Keratinocyte (primary cell): ENCODE measurements at regions not wholly inside any gene's neighbourhood (a gene's known extent, or its start where the extent isn't known, plus 50 kb on each side); places are given as distances from the start of the nearest gene placed in this dataset.

Experiments used
- EZH2 ChIP-seq: IDR thresholded peaks from one replicate; pipeline ENCODE4 v1.6.1; 2012; ENCODE audit warnings: inconsistent platforms, mild to moderate bottlenecking, low read length, moderate library complexity
- TF ChIP-seq, protein P1 (sequence below), 3 experiments: IDR thresholded peaks in 1 of 3; conservative IDR thresholded peaks in 1 of 3; optimal IDR thresholded peaks in 1 of 3; 2 replicates in 2 of 3; 3 replicates in 1 of 3; pipeline versions ENCODE3 to v1.5.1; 2011; ENCODE audit warnings: low read length in 3 of 3, mild to moderate bottlenecking in 3 of 3, moderate library complexity in 2 of 3, control low read depth in 1 of 3, inconsistent platforms in 1 of 3; ENCODE audit not compliant: insufficient read depth in 2 of 3; ENCODE audit errors: extremely low read depth in 1 of 3

DNA sequence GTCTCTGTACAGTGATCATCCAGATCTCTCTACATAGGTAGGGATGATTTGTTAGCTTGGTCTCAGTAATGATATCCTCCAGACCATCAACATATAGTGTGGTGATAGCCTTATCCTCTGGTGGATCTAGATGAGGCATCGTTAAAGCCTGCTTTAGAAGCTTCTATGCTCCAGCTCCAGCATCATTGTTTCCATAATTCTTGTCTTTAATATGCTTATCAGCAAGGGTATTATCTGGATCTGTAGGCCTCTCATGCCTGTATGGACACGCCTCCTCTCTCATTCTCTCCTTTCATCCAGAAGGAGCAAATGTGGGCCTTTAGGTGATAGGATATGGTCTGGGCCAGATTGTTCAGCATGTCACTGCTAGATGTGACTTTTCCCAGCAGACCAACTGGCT, 234.5 kb upstream of the CHST9 start:
- TF ChIP-seq, protein P1, sequence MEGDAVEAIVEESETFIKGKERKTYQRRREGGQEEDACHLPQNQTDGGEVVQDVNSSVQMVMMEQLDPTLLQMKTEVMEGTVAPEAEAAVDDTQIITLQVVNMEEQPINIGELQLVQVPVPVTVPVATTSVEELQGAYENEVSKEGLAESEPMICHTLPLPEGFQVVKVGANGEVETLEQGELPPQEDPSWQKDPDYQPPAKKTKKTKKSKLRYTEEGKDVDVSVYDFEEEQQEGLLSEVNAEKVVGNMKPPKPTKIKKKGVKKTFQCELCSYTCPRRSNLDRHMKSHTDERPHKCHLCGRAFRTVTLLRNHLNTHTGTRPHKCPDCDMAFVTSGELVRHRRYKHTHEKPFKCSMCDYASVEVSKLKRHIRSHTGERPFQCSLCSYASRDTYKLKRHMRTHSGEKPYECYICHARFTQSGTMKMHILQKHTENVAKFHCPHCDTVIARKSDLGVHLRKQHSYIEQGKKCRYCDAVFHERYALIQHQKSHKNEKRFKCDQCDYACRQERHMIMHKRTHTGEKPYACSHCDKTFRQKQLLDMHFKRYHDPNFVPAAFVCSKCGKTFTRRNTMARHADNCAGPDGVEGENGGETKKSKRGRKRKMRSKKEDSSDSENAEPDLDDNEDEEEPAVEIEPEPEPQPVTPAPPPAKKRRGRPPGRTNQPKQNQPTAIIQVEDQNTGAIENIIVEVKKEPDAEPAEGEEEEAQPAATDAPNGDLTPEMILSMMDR (optimal IDR thresholded peaks at IDR 0.05 in 1 of 3, IDR thresholded peaks at IDR 0.05 in 1 of 3, conservative IDR thresholded peaks at IDR 0.05 in 1 of 3; ENCODE audit: extremely low read depth in 1 of 3, insufficient read depth in 2 of 3, low read length in 3 of 3), result no peak
- no peak for TF ChIP-seq EZH2
